OCI-LY7 (cell line): ENCODE measurements at regions not wholly inside any gene's neighbourhood (a gene's known extent, or its start where the extent isn't known, plus 50 kb on each side); places are given as distances from the start of the nearest gene placed in this dataset.

Source experiments
- BruUV-seq: library from RNA; stranded (reverse); fragments of 400-500 nt; replicated peaks from 2 replicates; lab custom pipeline; 2021; lab: Mats Ljungman, UMichigan
- CTCF ChIA-PET: fragments of 300-600 bp; sonication (Branson Sonifier 250); formaldehyde crosslinking; loops from one replicate; lab custom pipeline; 2022; ENCODE audit warnings: antibody characterized with exemption; ENCODE audit not compliant: unreplicated experiment; lab: Charles Lee
- POLR2A ChIA-PET: fragments of 300-600 bp; sonication (Branson Sonifier 250); formaldehyde crosslinking; loops from one replicate; lab custom pipeline; 2022; ENCODE audit warnings: antibody characterized with exemption; lab: Charles Lee
- DNase-seq: peaks from one replicate; pipeline ENCODE4 v3.0.0-alpha.2; 2015; ENCODE audit warnings: low spot score
- H2AFZ ChIP-seq: fragments of 200-600 bp; sonication (generic), shearing (Covaris generic); 2 replicates; pipeline ENCODE4 v1.6.1; 2014; ENCODE audit warnings: mild to moderate bottlenecking, antibody characterized with exemption, low read length, moderate library complexity
- H3K27ac ChIP-seq: fragments of 200-600 bp; sonication (generic); 2 replicates; pipeline ENCODE4 v1.5.1; 2014; ENCODE audit warnings: mixed run types, low read depth, mild to moderate bottlenecking, moderate library complexity, low read length, inconsistent platforms; ENCODE audit not compliant: poor library complexity, severe bottlenecking
- H3K36me3 ChIP-seq: fragments of 200-600 bp; sonication (generic); 2 replicates; pipeline ENCODE4 v1.6.1; 2014; ENCODE audit warnings: mild to moderate bottlenecking, antibody characterized with exemption, low read length, moderate library complexity, mixed read lengths; ENCODE audit not compliant: insufficient read depth
- H3K4me1 ChIP-seq: fragments of 200-600 bp; sonication (generic); 2 replicates; pipeline ENCODE4 v1.5.1; 2014; ENCODE audit warnings: mild to moderate bottlenecking, low read length; ENCODE audit not compliant: insufficient read depth, poor library complexity, severe bottlenecking
- H3K4me2 ChIP-seq: fragments of 200-600 bp; sonication (generic); 2 replicates; pipeline ENCODE4 v1.6.1; 2014; ENCODE audit warnings: mild to moderate bottlenecking, low read length
- H3K4me3 ChIP-seq: fragments of 200-600 bp; sonication (generic); 2 replicates; pipeline ENCODE4 v1.5.1; 2014; ENCODE audit warnings: mild to moderate bottlenecking, low read depth, low read length; ENCODE audit not compliant: poor library complexity, severe bottlenecking
- H3K79me2 ChIP-seq: fragments of 200-600 bp; sonication (generic); 2 replicates; pipeline ENCODE4 v1.6.1; 2016; ENCODE audit warnings: low read depth, mild to moderate bottlenecking, low read length, moderate library complexity, mixed read lengths; ENCODE audit not compliant: insufficient read depth
- H3K9me2 ChIP-seq: fragments of 200-600 bp; sonication (generic); 2 replicates; pipeline ENCODE4 v1.6.1; 2016; ENCODE audit warnings: mild to moderate bottlenecking, low read length, mixed read lengths; ENCODE audit not compliant: insufficient read depth
- H3K9me3 ChIP-seq: fragments of 200-600 bp; sonication (generic); 2 replicates; pipeline ENCODE4 v1.6.1; 2014; ENCODE audit warnings: mild to moderate bottlenecking, mixed run types, low read length, mixed read lengths
- H4K20me1 ChIP-seq: fragments of 200-600 bp; sonication (generic); 2 replicates; pipeline ENCODE4 v1.6.1; 2014; ENCODE audit warnings: mild to moderate bottlenecking, antibody characterized with exemption, low read length, moderate library complexity, mixed read lengths; ENCODE audit not compliant: insufficient read depth
- EZH2phosphoT487 ChIP-seq: fragments of 200-600 bp; sonication (generic); IDR thresholded peaks from 2 replicates; pipeline ENCODE4 v1.6.1; 2018; ENCODE audit warnings: low read depth, borderline replicate concordance, mild to moderate bottlenecking, mixed run types, antibody characterized with exemption, low read length, moderate library complexity, mixed read lengths
- intact Hi-C: fragments of 100-400 bp; cut with micrococcal nuclease; formaldehyde crosslinking; loops from one replicate; pipeline ENCODE4 v1.10.0; 2022; ENCODE audit not compliant: unreplicated experiment
- TF ChIP-seq, protein P1 (sequence below): fragments of 200-600 bp; sonication (generic); conservative IDR thresholded peaks from 2 replicates; pipeline ENCODE4 v1.5.1; 2014; ENCODE audit warnings: mild to moderate bottlenecking, antibody characterized with exemption, low read length, moderate library complexity, mixed read lengths

GRCh38 chr4:17038510-17039176 lies 140.2 kb upstream of the LDB2 start:
- H3K36me3 ChIP-seq: no peaks in the 10 kb centered on the region
- BruUV-seq: no TSS peak
- no peaks in the 10 kb centered on the region for H3K9me2 ChIP-seq
- H3K79me2 ChIP-seq: no peaks in the 10 kb centered on the region
- TF ChIP-seq, protein P1, sequence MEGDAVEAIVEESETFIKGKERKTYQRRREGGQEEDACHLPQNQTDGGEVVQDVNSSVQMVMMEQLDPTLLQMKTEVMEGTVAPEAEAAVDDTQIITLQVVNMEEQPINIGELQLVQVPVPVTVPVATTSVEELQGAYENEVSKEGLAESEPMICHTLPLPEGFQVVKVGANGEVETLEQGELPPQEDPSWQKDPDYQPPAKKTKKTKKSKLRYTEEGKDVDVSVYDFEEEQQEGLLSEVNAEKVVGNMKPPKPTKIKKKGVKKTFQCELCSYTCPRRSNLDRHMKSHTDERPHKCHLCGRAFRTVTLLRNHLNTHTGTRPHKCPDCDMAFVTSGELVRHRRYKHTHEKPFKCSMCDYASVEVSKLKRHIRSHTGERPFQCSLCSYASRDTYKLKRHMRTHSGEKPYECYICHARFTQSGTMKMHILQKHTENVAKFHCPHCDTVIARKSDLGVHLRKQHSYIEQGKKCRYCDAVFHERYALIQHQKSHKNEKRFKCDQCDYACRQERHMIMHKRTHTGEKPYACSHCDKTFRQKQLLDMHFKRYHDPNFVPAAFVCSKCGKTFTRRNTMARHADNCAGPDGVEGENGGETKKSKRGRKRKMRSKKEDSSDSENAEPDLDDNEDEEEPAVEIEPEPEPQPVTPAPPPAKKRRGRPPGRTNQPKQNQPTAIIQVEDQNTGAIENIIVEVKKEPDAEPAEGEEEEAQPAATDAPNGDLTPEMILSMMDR: no peak
- no peak for TF ChIP-seq EZH2phosphoT487
- no peak overlapping the region for H3K4me2 ChIP-seq
- CTCF ChIA-PET: no interaction called here
- intact Hi-C loops: no loop called here
- no peaks in the 10 kb centered on the region for H3K4me1 ChIP-seq
- H3K4me3 ChIP-seq: no peak overlapping the region
- no peak overlapping the region for H3K27ac ChIP-seq
- no peak overlapping the region for H2AFZ ChIP-seq
- POLR2A ChIA-PET: no interaction called here
- no peaks in the 10 kb centered on the region for H3K9me3 ChIP-seq
- H4K20me1 ChIP-seq: no peaks in the 10 kb centered on the region
- DNase-seq: no peak

DNA sequence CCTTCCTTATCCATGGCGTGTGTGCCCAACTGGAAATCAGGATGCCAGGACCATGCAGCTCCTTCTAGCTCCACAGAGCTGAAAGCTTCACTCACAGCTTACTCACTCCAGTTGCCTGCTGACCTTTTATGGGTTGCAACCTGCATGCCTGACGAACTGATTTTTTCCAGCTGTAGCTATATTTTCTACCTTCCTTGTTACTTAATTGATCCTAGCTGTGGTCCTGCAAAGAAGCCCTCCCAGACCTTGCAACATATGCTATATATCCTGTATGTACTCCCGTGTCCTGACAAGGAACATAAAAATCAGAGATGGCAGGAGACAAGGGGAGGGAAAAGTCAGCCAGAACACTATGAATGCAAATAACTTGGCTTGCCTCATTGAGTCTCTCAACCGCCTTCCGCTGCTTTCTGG lies 135.3 kb upstream of the LDB2 start:
- POLR2A ChIA-PET: interaction anchor here (0.6 to 0.8 kb wide), 2 partner anchors 25 to 67 kb away, joined by 3 read pairs; no protein-coding TSS in a partner anchor
- Histone ChIP-seq H4K20me1 (no peaks in the 10 kb centered on the region), H2AFZ (no peak overlapping the region), H3K27ac (no peak overlapping the region), H3K36me3 (no peaks in the 10 kb centered on the region), H3K4me3 (no peak overlapping the region), H3K79me2 (no peaks in the 10 kb centered on the region), H3K4me2 (no peak overlapping the region), H3K9me3 (no peaks in the 10 kb centered on the region), H3K4me1 (no peaks in the 10 kb centered on the region), H3K9me2 (no peaks in the 10 kb centered on the region)
- TF ChIP-seq, protein P1: no peak
- TF ChIP-seq EZH2phosphoT487: no peak
- CTCF ChIA-PET: no interaction called here
- no peak for DNase-seq
- no TSS peak for BruUV-seq
- intact Hi-C loops: no loop called here

GRCh38 chr4:17033025-17033767 lies 134.8 kb upstream of the LDB2 start:
- Histone ChIP-seq H3K4me1 (no peaks in the 10 kb centered on the region), H3K36me3 (no peaks in the 10 kb centered on the region), H3K4me2 (no peak overlapping the region), H2AFZ (no peak overlapping the region), H3K27ac (no peak overlapping the region), H3K9me3 (no peaks in the 10 kb centered on the region), H3K79me2 (no peaks in the 10 kb centered on the region), H4K20me1 (no peaks in the 10 kb centered on the region), H3K4me3 (no peak overlapping the region), H3K9me2 (no peaks in the 10 kb centered on the region)
- POLR2A ChIA-PET: interaction anchor here (0.6 to 0.8 kb wide), 2 partner anchors 24 to 67 kb away, joined by 3 read pairs; no protein-coding TSS in a partner anchor
- intact Hi-C loops: no loop called here
- CTCF ChIA-PET: no interaction called here
- TF ChIP-seq, protein P1: no peak
- TF ChIP-seq EZH2phosphoT487: no peak
- no TSS peak for BruUV-seq
- DNase-seq: no peak
